Activated CD8-positive, alpha-beta T cell treated with anti-CD3 and anti-CD28 coated beads for 36 hours (primary cell): ENCODE measurements at regions not wholly inside any gene's neighbourhood (a gene's known extent, or its start where the extent isn't known, plus 50 kb on each side); places are given as distances from the start of the nearest gene placed in this dataset.

ENCODE experiments used
- ATAC-seq: fragments of 200-7000 bp; cut with Tn5 transposase; one replicate; pipeline ENCODE4 v1.10.0; 2021; ENCODE audit warnings: mild to moderate bottlenecking, moderate library complexity
- CTCF ChIA-PET: fragments of 350-600 bp; sonication (Branson Sonifier 250); formaldehyde crosslinking; loops from one replicate; lab custom pipeline; 2021; ENCODE audit warnings: antibody characterized with exemption; lab: Charles Lee
- POLR2A ChIA-PET: fragments of 350-600 bp; sonication (Branson Sonifier 250); formaldehyde crosslinking; loops from one replicate; lab custom pipeline; 2021; ENCODE audit warnings: antibody characterized with exemption; lab: Charles Lee
- DNase-seq: peaks from one replicate; pipeline ENCODE4 v3.0.0-alpha.2; 2020
- H3K27ac Mint-ChIP-seq: one replicate; pipeline ENCODE4 v1.8.0; 2021; ENCODE audit warnings: mild to moderate bottlenecking, mixed read lengths
- H3K27me3 Mint-ChIP-seq: one replicate; pipeline ENCODE4 v1.8.0; 2021; ENCODE audit warnings: mixed read lengths
- H3K36me3 Mint-ChIP-seq: one replicate; pipeline ENCODE4 v1.8.0; 2021; ENCODE audit warnings: low read depth, mixed read lengths
- H3K4me1 Mint-ChIP-seq: one replicate; pipeline ENCODE4 v1.8.0; 2021; ENCODE audit warnings: low read depth, mixed read lengths
- H3K4me3 Mint-ChIP-seq: one replicate; pipeline ENCODE4 v1.8.0; 2021; ENCODE audit warnings: mild to moderate bottlenecking, moderate library complexity, mixed read lengths
- H3K9me3 Mint-ChIP-seq: one replicate; pipeline ENCODE4 v1.8.0; 2021; ENCODE audit warnings: mixed read lengths
- CTCF ChIP-seq: fragments of 200-600 bp; IDR thresholded peaks from one replicate; pipeline ENCODE4 v1.8.0; 2022; ENCODE audit warnings: antibody characterized with exemption, mild to moderate bottlenecking
- intact Hi-C: fragments of 100-400 bp; cut with micrococcal nuclease; formaldehyde crosslinking; loops from one replicate; pipeline ENCODE4 v1.10.0; 2022

GRCh38 chr11:105229257-105229656 lies 89.7 kb upstream of the CARD18 start:
- TF ChIP-seq CTCF, result no peak
- Mint-ChIP-seq H3K27ac (no peak overlapping the region), H3K4me1 (no peaks in the 10 kb centered on the region), H3K9me3 (no peaks in the 10 kb centered on the region), H3K4me3 (no peak overlapping the region), H3K27me3 (peaks cover 9% of the 10 kb centered on the region), H3K36me3 (no peaks in the 10 kb centered on the region)
- DNase-seq (no peak), ATAC-seq (no peak)
- ChIA-PET POLR2A (no interaction called here), CTCF (no interaction called here)
- intact Hi-C loops, result no loop called here

GRCh38 chr11:105227363-105227762 lies 87.8 kb upstream of the CARD18 start:
- Mint-ChIP-seq H3K4me3 (no peak overlapping the region), H3K9me3 (no peaks in the 10 kb centered on the region), H3K27ac (no peak overlapping the region), H3K36me3 (no peaks in the 10 kb centered on the region), H3K27me3 (peaks cover 9% of the 10 kb centered on the region), H3K4me1 (no peaks in the 10 kb centered on the region)
- POLR2A ChIA-PET, result no interaction called here
- intact Hi-C loops, result no loop called here
- TF ChIP-seq CTCF, result no peak
- DNase-seq (no peak), ATAC-seq (no peak)
- CTCF ChIA-PET, result no interaction called here

- peaks cover 9% of the 10 kb centered on the region for H3K27me3 Mint-ChIP-seq
- no peaks in the 10 kb centered on the region for H3K36me3 Mint-ChIP-seq
- H3K27ac Mint-ChIP-seq, result no peak overlapping the region
- ATAC-seq, result no peak
- H3K4me1 Mint-ChIP-seq, result no peaks in the 10 kb centered on the region
- CTCF ChIA-PET, result no interaction called here
- TF ChIP-seq CTCF, result no peak
- no peaks in the 10 kb centered on the region for H3K9me3 Mint-ChIP-seq
- DNase-seq, result no peak
- H3K4me3 Mint-ChIP-seq, result no peak overlapping the region
- POLR2A ChIA-PET, result no interaction called here
- intact Hi-C loops, result no loop called here
These were observed 87.2 kb upstream of the CARD18 start for GRCh38 chr11:105226766-105227165.

GRCh38 chr11:105226091-105226490 lies 86.5 kb upstream of the CARD18 start:
- POLR2A ChIA-PET, result interaction anchor here (0.7 kb wide), 1 partner anchor 502 kb away, joined by 3 read pairs; no protein-coding TSS in a partner anchor
- peaks cover 6% of the 10 kb centered on the region for H3K27me3 Mint-ChIP-seq

More at GRCh38 chr11:105226091-105226490, 86.5 kb upstream of the CARD18 start:
- Mint-ChIP-seq H3K4me3 (no peak overlapping the region), H3K27ac (no peak overlapping the region), H3K36me3 (no peaks in the 10 kb centered on the region), H3K9me3 (no peaks in the 10 kb centered on the region), H3K4me1 (no peaks in the 10 kb centered on the region)
- ATAC-seq (no peak), DNase-seq (no peak)
- intact Hi-C loops, result no loop called here
- CTCF ChIA-PET, result no interaction called here
- TF ChIP-seq CTCF, result no peak
